ENCODE measurements at regions not wholly inside any gene's neighbourhood (a gene's known extent, or its start where the extent isn't known, plus 50 kb on each side); places are given as distances from the start of the nearest gene placed in this dataset.

- no peak for TF ChIP-seq CTCF (IDR thresholded peaks at IDR 0.05)
- ChIA-PET POLR2A (no interaction called here), CTCF (no interaction called here)
- Mint-ChIP-seq H3K27me3 (peaks cover 2% of the 10 kb centered on the region), H3K36me3 (ENCODE audit: low read depth) (no peaks in the 10 kb centered on the region), H3K27ac (no peak overlapping the region), H3K4me3 (no peak overlapping the region), H3K9me3 (peaks cover 11% of the 10 kb centered on the region), H3K4me1 (no peaks in the 10 kb centered on the region)
- DNase-seq = no peak
- intact Hi-C loops (cut with micrococcal nuclease) = no loop called here
- no peak for ATAC-seq (ENCODE audit: low read depth)
These were observed 189.5 kb downstream of the THBS2 start for GRCh38 chr6:169064194-169064593.

GRCh38 chr6:169062272-169062671, 191.4 kb downstream of the THBS2 start:
- H3K27ac Mint-ChIP-seq = no peak overlapping the region
- intact Hi-C loops (cut with micrococcal nuclease) = no loop called here
- peaks cover 10% of the 10 kb centered on the region for H3K9me3 Mint-ChIP-seq
- ATAC-seq (ENCODE audit: low read depth) (no peak), DNase-seq (no peak)
- no peak overlapping the region for H3K4me3 Mint-ChIP-seq
- peaks cover 2% of the 10 kb centered on the region for H3K27me3 Mint-ChIP-seq
- H3K36me3 Mint-ChIP-seq (ENCODE audit: low read depth) = no peaks in the 10 kb centered on the region
- POLR2A ChIA-PET = no interaction called here
- no peaks in the 10 kb centered on the region for H3K4me1 Mint-ChIP-seq
- no peak for TF ChIP-seq CTCF (IDR thresholded peaks at IDR 0.05)
- CTCF ChIA-PET = no interaction called here

GRCh38 chr6:169058634-169059033, 195.0 kb downstream of the THBS2 start:
- H3K4me1 Mint-ChIP-seq = no peaks in the 10 kb centered on the region
- no peak for TF ChIP-seq CTCF (IDR thresholded peaks at IDR 0.05)
- no peak for DNase-seq
- intact Hi-C loops (cut with micrococcal nuclease) = no loop called here
- ATAC-seq (ENCODE audit: low read depth) = no peak
- no peaks in the 10 kb centered on the region for H3K27me3 Mint-ChIP-seq
- no peak overlapping the region for H3K4me3 Mint-ChIP-seq
- CTCF ChIA-PET = no interaction called here
- POLR2A ChIA-PET = no interaction called here
- H3K27ac Mint-ChIP-seq = no peak overlapping the region
- H3K9me3 Mint-ChIP-seq = peaks cover 6% of the 10 kb centered on the region
- H3K36me3 Mint-ChIP-seq (ENCODE audit: low read depth) = no peaks in the 10 kb centered on the region

- H3K27ac Mint-ChIP-seq = no peak overlapping the region
- H3K36me3 Mint-ChIP-seq (ENCODE audit: low read depth) = no peaks in the 10 kb centered on the region
- intact Hi-C loops (cut with micrococcal nuclease) = no loop called here
- no peaks in the 10 kb centered on the region for H3K4me1 Mint-ChIP-seq
- CTCF ChIA-PET = no interaction called here
- no peaks in the 10 kb centered on the region for H3K9me3 Mint-ChIP-seq
- DNase-seq = no peak
- ATAC-seq (ENCODE audit: low read depth) = no peak
- POLR2A ChIA-PET = no interaction called here
- no peak for TF ChIP-seq CTCF (IDR thresholded peaks at IDR 0.05)
- no peak overlapping the region for H3K4me3 Mint-ChIP-seq
- no peaks in the 10 kb centered on the region for H3K27me3 Mint-ChIP-seq
These were observed 201.2 kb downstream of the THBS2 start for GRCh38 chr6:169052462-169052861.

- no peak for ATAC-seq (ENCODE audit: low read depth)
- intact Hi-C loops (cut with micrococcal nuclease) = no loop called here
- POLR2A ChIA-PET = no interaction called here
These were observed 202.3 kb downstream of the THBS2 start for GRCh38 chr6:169051371-169051770.

More at GRCh38 chr6:169051371-169051770, 202.3 kb downstream of the THBS2 start:
- no peak for DNase-seq
- Mint-ChIP-seq H3K27me3 (no peaks in the 10 kb centered on the region), H3K9me3 (no peaks in the 10 kb centered on the region), H3K27ac (no peak overlapping the region), H3K36me3 (ENCODE audit: low read depth) (no peaks in the 10 kb centered on the region), H3K4me3 (no peak overlapping the region), H3K4me1 (no peaks in the 10 kb centered on the region)
- CTCF ChIA-PET = no interaction called here
- TF ChIP-seq CTCF (IDR thresholded peaks at IDR 0.05) = no peak
